Mucosa of rectum (tissue), 2 donors: ENCODE measurements at regions not wholly inside any gene's neighbourhood (a gene's known extent, or its start where the extent isn't known, plus 50 kb on each side); places are given as distances from the start of the nearest gene placed in this dataset.

Experiments used
- H3K27ac ChIP-seq, 2 donors: one replicate each; pipeline ENCODE4 v1.7.0; 2013; ENCODE audit warnings: inconsistent platforms in 2 of 2, low read depth in 2 of 2, low read length in 2 of 2
- H3K27me3 ChIP-seq, 2 donors: one replicate each; pipeline ENCODE4 v1.7.0; 2013; ENCODE audit warnings: low read length in 2 of 2; ENCODE audit not compliant: control insufficient read depth in 2 of 2, insufficient read depth in 2 of 2
- H3K36me3 ChIP-seq, 2 donors: one replicate each; pipeline ENCODE4 v1.7.0; 2013; ENCODE audit warnings: low read length in 2 of 2; ENCODE audit not compliant: control insufficient read depth in 2 of 2, insufficient read depth in 2 of 2
- H3K4me1 ChIP-seq, 2 donors: one replicate each; pipeline ENCODE4 v1.7.0; 2013; ENCODE audit warnings: low read length in 2 of 2, mild to moderate bottlenecking in 1 of 2; ENCODE audit not compliant: control insufficient read depth in 2 of 2, insufficient read depth in 2 of 2
- H3K4me3 ChIP-seq, 2 donors: one replicate each; pipeline ENCODE4 v1.7.0; 2013; ENCODE audit warnings: low read length in 2 of 2
- H3K9ac ChIP-seq, 2 donors: one replicate each; pipeline ENCODE4 v1.7.0; 2013; ENCODE audit warnings: low read length in 2 of 2, low read depth in 1 of 2, mild to moderate bottlenecking in 1 of 2
- H3K9me3 ChIP-seq, 2 donors: one replicate each; pipeline ENCODE4 v1.7.0; 2013; ENCODE audit warnings: low read length in 2 of 2; ENCODE audit not compliant: control insufficient read depth in 2 of 2
- donor health status: healthy.
- donor health status: Normal muscosa, but diverticular disease.

- Histone ChIP-seq H3K4me3 (no peak overlapping the region), H3K9ac (no peak overlapping the region), H3K4me1 (no peaks in the 10 kb centered on the region), H3K27me3 (no peaks in the 10 kb centered on the region), H3K36me3 (no peaks in the 10 kb centered on the region), H3K9me3 (no peaks in the 10 kb centered on the region), H3K27ac (no peak overlapping the region)
Observed at GRCh38 chr15:31824024-31824423, 206.3 kb upstream of the CHRNA7 start.

GRCh38 chr15:31828594-31828993 is 201.7 kb upstream of the CHRNA7 start:
- H3K27ac ChIP-seq: no peak overlapping the region
- H3K36me3 ChIP-seq: no peaks in the 10 kb centered on the region
- H3K9ac ChIP-seq: no peak overlapping the region
- H3K4me3 ChIP-seq: no peak overlapping the region
- H3K9me3 ChIP-seq: no peaks in the 10 kb centered on the region
- no peaks in the 10 kb centered on the region for H3K27me3 ChIP-seq
- H3K4me1 ChIP-seq: no peaks in the 10 kb centered on the region

- Histone ChIP-seq H3K9ac (no peak overlapping the region), H3K4me3 (no peak overlapping the region), H3K4me1 (no peaks in the 10 kb centered on the region), H3K36me3 (no peaks in the 10 kb centered on the region), H3K9me3 (no peaks in the 10 kb centered on the region), H3K27me3 (no peaks in the 10 kb centered on the region), H3K27ac (no peak overlapping the region)
Observed at GRCh38 chr15:31830591-31830990, 199.7 kb upstream of the CHRNA7 start.

- no peak overlapping the region for H3K4me3 ChIP-seq
- no peaks in the 10 kb centered on the region for H3K4me1 ChIP-seq
- H3K27ac ChIP-seq: no peak overlapping the region
Observed at GRCh38 chr15:31831596-31831995, 198.7 kb upstream of the CHRNA7 start.

GRCh38 chr15:31834654-31835053 is 195.7 kb upstream of the CHRNA7 start:
- no peaks in the 10 kb centered on the region for H3K27me3 ChIP-seq
- no peak overlapping the region for H3K4me3 ChIP-seq
- H3K27ac ChIP-seq: no peak overlapping the region
- no peaks in the 10 kb centered on the region for H3K9me3 ChIP-seq
- no peak overlapping the region for H3K9ac ChIP-seq
- H3K4me1 ChIP-seq: no peaks in the 10 kb centered on the region
- H3K36me3 ChIP-seq: no peaks in the 10 kb centered on the region

More at GRCh38 chr15:31831596-31831995, 198.7 kb upstream of the CHRNA7 start:
- Histone ChIP-seq H3K9ac (no peak overlapping the region), H3K9me3 (no peaks in the 10 kb centered on the region), H3K27me3 (no peaks in the 10 kb centered on the region), H3K36me3 (no peaks in the 10 kb centered on the region)

GRCh38 chr15:31839388-31839787 is 190.9 kb upstream of the CHRNA7 start:
- no peak overlapping the region for H3K4me3 ChIP-seq
- no peaks in the 10 kb centered on the region for H3K27me3 ChIP-seq
- H3K36me3 ChIP-seq: no peaks in the 10 kb centered on the region
- no peak overlapping the region for H3K27ac ChIP-seq
- H3K9ac ChIP-seq: no peak overlapping the region
- H3K4me1 ChIP-seq: peaks cover 0 to 10% of the 10 kb centered on the region in 2 donors
- H3K9me3 ChIP-seq: no peaks in the 10 kb centered on the region

- Histone ChIP-seq H3K9me3 (no peaks in the 10 kb centered on the region), H3K4me3 (no peak overlapping the region), H3K27me3 (no peaks in the 10 kb centered on the region), H3K36me3 (no peaks in the 10 kb centered on the region), H3K27ac (no peak overlapping the region), H3K9ac (no peak overlapping the region), H3K4me1 (peaks cover 0 to 10% of the 10 kb centered on the region in 2 donors)
Observed at GRCh38 chr15:31840849-31841476, 189.4 kb upstream of the CHRNA7 start.

GRCh38 chr15:31842532-31843195 is 187.7 kb upstream of the CHRNA7 start:
- H3K9me3 ChIP-seq: no peaks in the 10 kb centered on the region
- H3K4me1 ChIP-seq: peaks cover 0 to 10% of the 10 kb centered on the region in 2 donors
- H3K4me3 ChIP-seq: no peak overlapping the region
- H3K27me3 ChIP-seq: no peaks in the 10 kb centered on the region
- no peak overlapping the region for H3K27ac ChIP-seq
- H3K9ac ChIP-seq: no peak overlapping the region
- H3K36me3 ChIP-seq: no peaks in the 10 kb centered on the region

GRCh38 chr15:31843426-31844055 is 186.8 kb upstream of the CHRNA7 start:
- no peak overlapping the region for H3K9ac ChIP-seq
- H3K9me3 ChIP-seq: no peaks in the 10 kb centered on the region
- H3K4me1 ChIP-seq: peaks cover 0 to 10% of the 10 kb centered on the region in 2 donors
- no peak overlapping the region for H3K4me3 ChIP-seq
- H3K36me3 ChIP-seq: no peaks in the 10 kb centered on the region
- no peak overlapping the region for H3K27ac ChIP-seq
- H3K27me3 ChIP-seq: no peaks in the 10 kb centered on the region

GRCh38 chr15:31845791-31846190 is 184.5 kb upstream of the CHRNA7 start:
- H3K9me3 ChIP-seq: no peaks in the 10 kb centered on the region
- no peaks in the 10 kb centered on the region for H3K36me3 ChIP-seq
- H3K27me3 ChIP-seq: no peaks in the 10 kb centered on the region
- H3K4me1 ChIP-seq: peaks cover 0 to 10% of the 10 kb centered on the region in 2 donors
- no peak overlapping the region for H3K27ac ChIP-seq
- no peak overlapping the region for H3K9ac ChIP-seq
- no peak overlapping the region for H3K4me3 ChIP-seq
